HG03175 (cell line): ENCODE measurements at regions not wholly inside any gene's neighbourhood (a gene's known extent, or its start where the extent isn't known, plus 50 kb on each side); places are given as distances from the start of the nearest gene placed in this dataset.

Experiments used
- ATAC-seq: cut with Tn5 transposase; IDR thresholded peaks from one replicate; pipeline ENCODE4 v1.9.1; 2021; ENCODE audit warnings: mild to moderate bottlenecking, moderate library complexity; ENCODE audit not compliant: unreplicated experiment

- no peak for ATAC-seq
Measured at GRCh38 chr18:10374195-10374594, 80.2 kb upstream of the APCDD1 start.

DNA sequence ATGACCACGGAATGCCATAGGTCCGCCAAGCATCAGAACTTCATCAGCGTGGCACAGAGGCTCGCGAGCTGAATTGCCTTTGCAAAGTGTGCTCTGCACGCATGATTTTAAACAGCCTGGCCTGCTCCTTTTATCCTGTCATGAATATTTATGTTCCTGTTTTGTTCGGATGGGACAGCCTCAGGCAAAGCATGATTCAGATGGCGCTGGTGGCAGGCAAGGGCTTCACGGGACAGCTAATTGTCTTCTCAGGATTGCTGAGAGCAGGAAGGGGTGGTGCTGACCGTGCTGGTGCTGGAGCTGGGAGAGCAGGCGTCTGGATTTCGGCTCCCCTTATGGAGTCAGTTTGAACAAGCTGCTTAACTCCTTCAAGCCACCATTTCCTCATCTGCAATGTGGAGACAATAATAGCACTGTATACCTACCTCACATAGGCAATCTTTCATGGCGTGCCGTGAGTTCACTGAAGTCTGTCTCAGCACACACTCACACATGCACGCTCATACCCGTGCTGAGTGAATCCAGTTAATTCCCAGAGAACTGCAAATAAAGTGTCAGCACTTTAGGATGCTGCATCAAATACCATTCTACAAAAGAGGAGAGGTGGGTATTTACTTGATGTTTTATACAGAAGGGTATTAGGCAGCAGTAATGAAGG lies 79.7 kb upstream of the APCDD1 start:
- no peak for ATAC-seq

- ATAC-seq = no peak
Measured at GRCh38 chr18:10376731-10377130, 77.7 kb upstream of the APCDD1 start.

DNA sequence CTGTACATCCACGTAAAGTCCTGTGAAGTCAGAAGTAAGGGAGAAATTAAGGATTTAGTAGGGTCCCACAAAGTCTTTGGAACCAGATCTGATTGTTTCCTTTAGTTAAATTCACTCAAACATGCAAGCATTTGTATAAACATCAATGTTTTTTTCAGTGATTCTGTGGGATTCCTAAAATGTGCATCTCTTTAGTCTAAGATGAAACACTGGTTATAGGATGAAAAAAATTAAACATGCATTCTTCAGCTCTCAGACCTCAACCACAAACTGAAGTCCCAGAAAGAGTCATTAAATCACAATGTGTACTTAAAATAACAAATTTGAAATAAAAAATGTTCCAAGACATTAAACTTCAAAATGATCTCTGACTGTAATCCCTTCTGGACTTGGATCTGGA lies 76.5 kb upstream of the APCDD1 start:
- no peak for ATAC-seq

DNA sequence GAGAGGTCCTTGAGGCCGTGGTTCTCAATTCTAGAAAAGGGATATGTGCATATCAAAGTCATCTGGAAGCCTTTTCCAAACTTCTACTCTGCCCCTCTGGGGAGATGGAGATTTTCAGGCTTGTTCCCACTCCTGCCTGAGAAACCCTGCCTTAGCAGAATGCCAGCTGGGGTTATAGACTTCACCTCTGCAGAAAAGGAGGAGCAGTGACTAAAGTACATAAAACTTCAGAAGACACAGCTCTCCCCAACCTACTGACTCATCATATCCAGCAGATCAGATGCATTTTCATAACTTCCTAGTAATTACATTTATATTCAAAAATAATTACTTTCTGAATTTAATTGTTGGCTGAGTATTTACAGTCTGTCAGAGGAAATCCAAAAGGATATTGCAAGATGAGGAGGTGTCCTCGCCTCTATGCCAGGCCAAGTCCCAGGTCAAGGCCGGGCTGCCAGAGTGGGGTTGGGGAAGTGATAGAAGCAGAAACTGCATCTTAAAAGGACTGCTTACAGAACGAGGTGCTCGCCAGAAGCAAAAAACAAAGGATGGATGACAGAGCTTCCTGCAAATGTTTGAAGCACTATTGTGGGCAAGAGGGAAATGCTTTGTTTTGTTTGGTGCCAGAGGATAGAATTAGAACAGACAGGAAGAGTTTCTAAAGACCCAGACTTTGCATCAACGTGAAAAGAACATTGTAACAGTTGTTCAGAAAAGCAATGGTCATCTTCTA lies 75.6 kb upstream of the APCDD1 start:
- ATAC-seq = no peak

GRCh38 chr18:10379522-10379921 lies 74.9 kb upstream of the APCDD1 start:
- ATAC-seq = no peak

GRCh38 chr18:10381516-10381915 lies 72.9 kb upstream of the APCDD1 start:
- no peak for ATAC-seq

DNA sequence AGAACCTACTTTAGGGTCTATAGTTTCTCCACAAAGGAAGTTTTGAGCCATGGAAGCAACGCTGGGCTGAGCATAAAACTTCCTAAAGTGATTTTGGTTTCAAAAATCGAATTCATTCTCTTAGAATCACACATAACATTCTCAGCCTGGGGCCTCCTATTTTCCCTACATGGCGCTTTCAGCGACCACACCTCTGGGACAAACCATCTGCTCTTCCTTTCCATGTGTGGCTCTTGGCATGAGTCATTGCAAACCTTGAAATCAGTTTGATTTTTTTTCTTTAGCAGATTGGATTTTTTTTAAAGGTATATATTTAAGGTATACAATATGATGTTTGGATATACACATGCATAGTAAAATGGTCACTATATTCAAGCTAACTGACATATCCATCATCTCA lies 72.5 kb upstream of the APCDD1 start:
- ATAC-seq = no peak

GRCh38 chr18:10386049-10386448 lies 68.4 kb upstream of the APCDD1 start:
- no peak for ATAC-seq

- ATAC-seq = no peak
Measured at GRCh38 chr18:10386956-10387355, 67.5 kb upstream of the APCDD1 start.

GRCh38 chr18:10387399-10387798 lies 67.0 kb upstream of the APCDD1 start:
- ATAC-seq = no peak

DNA sequence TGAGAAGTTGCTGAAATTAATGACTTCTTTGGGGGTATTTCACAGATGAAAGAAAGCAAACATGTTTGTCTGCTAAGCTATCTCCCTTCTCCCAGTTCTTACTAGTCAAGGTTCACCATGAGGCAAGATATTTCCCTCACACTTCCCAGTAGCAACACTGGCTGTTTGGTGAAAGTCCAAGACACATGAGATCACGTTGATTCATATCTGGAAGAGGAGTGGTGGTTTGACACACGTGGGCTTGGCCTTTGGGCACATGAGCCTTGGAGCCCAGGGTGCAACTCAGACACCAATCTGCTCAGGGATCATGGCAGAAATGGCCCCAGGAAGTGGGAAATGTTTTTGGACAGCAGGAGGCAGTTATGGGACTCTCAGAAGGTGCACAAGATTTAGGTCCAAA lies 66.1 kb upstream of the APCDD1 start:
- no peak for ATAC-seq

- ATAC-seq = peak; percentile 81
Measured at GRCh38 chr18:10391506-10391905, 62.9 kb upstream of the APCDD1 start.

- no peak for ATAC-seq
Measured at GRCh38 chr18:10397004-10397403, 57.4 kb upstream of the APCDD1 start.

- ATAC-seq = no peak
Measured at GRCh38 chr18:10398571-10398970, 55.9 kb upstream of the APCDD1 start.

DNA sequence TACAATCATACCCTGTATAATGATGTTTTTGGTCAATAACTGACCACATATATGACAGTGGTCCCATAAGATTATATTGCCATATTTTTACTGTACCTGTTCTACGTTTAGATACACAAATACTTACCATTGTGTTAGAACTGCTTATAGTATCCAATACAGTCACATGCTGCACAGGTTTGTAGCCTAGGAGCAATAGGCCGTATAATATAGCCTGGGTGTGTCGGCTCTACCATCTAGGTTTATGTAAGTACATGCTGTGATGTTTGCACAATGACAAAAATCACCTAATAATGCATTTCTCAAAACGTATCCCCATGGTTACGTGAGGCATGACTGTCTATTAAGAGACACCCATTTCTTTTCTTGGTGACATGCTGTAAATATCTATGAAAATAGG lies 55.0 kb upstream of the APCDD1 start:
- no peak for ATAC-seq

DNA sequence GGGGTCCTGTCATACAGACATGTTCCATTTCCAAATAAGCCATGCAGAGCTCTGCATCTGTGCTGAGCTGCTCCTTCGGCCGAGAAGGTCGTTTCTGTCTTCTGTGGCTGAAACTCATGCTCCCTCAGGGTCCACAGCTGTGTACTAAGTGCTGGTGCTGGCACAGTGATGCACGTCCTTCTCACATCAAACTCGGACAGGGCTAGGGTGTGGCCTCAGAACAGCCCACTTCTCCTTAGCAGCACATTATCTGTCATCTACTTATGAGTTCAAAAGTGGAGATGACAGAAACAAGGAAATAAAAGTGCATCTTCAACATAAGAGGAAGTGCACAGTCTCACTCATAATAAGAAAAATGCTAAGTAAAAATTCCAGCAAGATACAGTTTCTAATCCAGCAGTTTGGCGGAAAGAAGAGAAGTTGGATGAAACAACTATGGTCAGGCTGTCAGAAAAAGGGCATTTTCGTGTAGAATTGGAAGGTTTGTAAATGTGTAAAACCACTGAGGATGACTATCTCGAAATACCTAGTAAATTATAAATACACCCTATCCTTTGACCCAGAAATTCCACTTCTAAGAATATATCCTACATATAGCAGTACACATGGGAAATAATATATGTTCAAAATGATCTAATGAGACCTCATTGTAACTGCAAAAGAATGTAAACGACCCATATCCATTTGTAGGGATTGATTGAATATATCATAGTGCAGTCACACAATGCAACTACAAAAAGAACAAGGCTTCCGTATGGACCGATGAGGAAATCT lies 53.7 kb upstream of the APCDD1 start:
- no peak for ATAC-seq

- ATAC-seq = no peak
Measured at GRCh38 chr18:10401521-10401920, 52.9 kb upstream of the APCDD1 start.

DNA sequence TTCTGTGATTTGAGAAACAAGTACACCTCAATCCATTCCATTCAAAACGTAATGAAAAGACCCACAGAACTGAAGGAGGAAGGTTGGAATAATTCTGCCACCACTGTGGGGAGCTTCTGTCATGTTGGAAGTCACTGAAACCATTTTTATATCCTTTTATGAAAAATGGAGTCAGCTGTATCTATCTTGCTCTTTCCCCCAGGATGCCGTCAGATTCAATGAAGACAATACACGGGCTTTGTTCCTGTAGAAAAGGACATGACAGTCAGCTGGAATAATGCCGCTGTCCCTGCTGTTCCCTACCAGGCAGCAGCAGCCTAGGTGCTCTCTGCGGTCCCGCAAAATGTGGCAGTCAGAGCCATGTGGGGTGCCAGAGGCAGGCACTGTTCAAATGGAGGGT lies 52.5 kb upstream of the APCDD1 start:
- ATAC-seq = no peak

DNA sequence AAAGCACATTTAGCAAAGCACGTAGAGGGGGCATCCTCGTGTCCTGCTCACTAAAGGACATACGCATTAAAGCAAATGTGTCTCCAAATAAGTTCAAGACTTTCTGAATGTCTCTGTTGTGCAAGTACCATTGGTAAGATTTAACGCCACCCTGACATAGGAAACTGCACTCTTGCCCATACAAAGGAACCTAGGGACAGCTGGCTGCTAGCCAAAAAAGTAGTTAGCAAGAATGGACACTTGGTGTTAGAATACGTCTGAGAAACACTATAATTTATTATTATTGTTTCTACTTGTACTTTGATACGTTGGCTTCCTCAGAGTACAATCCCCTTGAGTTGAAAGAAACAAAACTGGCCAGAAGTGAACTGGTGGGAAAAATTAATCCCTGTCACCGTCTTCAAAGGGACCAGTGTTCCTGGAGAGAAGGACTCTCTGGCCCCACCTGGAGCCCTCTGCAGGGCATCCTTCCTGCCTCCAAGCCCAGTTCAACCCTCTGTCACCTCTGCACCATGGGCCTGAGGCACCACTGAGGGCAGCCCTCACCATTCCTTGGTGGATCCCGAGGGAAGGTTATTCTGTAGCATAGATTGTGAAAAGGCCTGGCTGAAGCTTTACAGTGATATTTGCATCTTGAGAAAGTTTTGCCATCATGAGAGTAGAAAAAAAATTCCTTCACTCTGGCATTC lies 51.4 kb upstream of the APCDD1 start:
- ATAC-seq = no peak

DNA sequence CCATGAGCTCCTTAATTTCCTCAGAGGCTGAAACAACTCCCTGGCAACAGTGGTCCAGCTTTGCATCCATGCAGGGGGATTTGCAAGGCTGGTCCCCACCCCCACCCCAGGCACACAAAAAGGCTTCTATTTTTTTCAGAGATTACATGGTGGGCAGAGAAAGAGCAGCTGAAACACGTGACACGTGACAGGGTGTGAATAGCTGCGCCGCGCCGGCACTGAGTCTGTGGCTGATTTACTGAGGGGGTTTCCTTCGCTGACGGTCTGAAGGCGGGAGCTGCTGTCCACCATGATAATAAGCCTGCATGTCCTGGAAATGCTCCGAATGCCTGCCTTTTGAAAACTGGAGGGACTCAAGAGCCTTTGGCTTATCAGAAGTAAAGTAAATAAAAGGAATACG lies 50.7 kb upstream of the APCDD1 start:
- ATAC-seq = no peak
